Tibial nerve (tissue), 4 donors: ENCODE measurements at regions not wholly inside any gene's neighbourhood (a gene's known extent, or its start where the extent isn't known, plus 50 kb on each side); places are given as distances from the start of the nearest gene placed in this dataset.

Source experiments
- DNase-seq, 2 donors: peaks; one replicate each; pipeline ENCODE4 v3.0.0-alpha.2; 2019; ENCODE audit warnings: low spot score in 2 of 2
- H3K27ac ChIP-seq, 4 donors: fragments of 200-600 bp; sonication (generic) in 3 of 4; one replicate each; pipeline ENCODE4 v1.5.1; 2017 to 2019; ENCODE audit warnings: mild to moderate bottlenecking in 1 of 4
- H3K27me3 ChIP-seq, 2 donors: fragments of 200-600 bp; sonication (generic) in 1 of 2; one replicate each; pipeline versions ENCODE4 v1.5.1 to v1.6.0; 2017 to 2019
- H3K36me3 ChIP-seq, 3 donors: fragments of 200-600 bp; sonication (generic); one replicate each; pipeline ENCODE4 v1.5.1; 2018 to 2019
- H3K4me1 ChIP-seq, 4 donors: fragments of 200-600 bp; sonication (generic) in 3 of 4; one replicate each; pipeline ENCODE4 v1.5.1; 2017 to 2019
- H3K4me3 ChIP-seq, 4 donors: fragments of 200-600 bp; sonication (generic) in 3 of 4; one replicate each; pipeline ENCODE4 v1.5.1; 2017 to 2019; ENCODE audit warnings: mild to moderate bottlenecking in 1 of 4, moderate library complexity in 1 of 4
- H3K9me3 ChIP-seq, 4 donors: fragments of 200-600 bp; sonication (generic) in 3 of 4; one replicate each; pipeline ENCODE4 v1.5.1; 2017 to 2019
- EP300 ChIP-seq, 2 donors: sonication (generic); formaldehyde crosslinking; IDR thresholded peaks; one replicate each; pipeline ENCODE4 v1.6.1; 2017; ENCODE audit warnings: antibody characterized with exemption in 2 of 2, mild to moderate bottlenecking in 1 of 2
- POLR2A ChIP-seq, 2 donors: fragments of 450-650 bp; IDR thresholded peaks; one replicate each; pipeline ENCODE4 v1.6.1; 2017; ENCODE audit warnings: antibody characterized with exemption in 2 of 2, mild to moderate bottlenecking in 2 of 2, moderate library complexity in 2 of 2
- WGBS, 2 donors: methylation state at CpG; one replicate each; pipeline ENCODE4 v1.1.5; 2018; 5-methylcytosine and 5-hydroxymethylcytosine counted together
- TF ChIP-seq, protein P1 (sequence below), 5 experiments: fragments of 200-600 bp in 3 of 5; fragments of 450-650 bp in 2 of 5; sonication (generic) in 3 of 5; IDR thresholded peaks; one replicate each; pipeline ENCODE4 v1.5.1; 2016 to 2019; ENCODE audit warnings: antibody characterized with exemption in 5 of 5, mild to moderate bottlenecking in 3 of 5, moderate library complexity in 2 of 5

DNA sequence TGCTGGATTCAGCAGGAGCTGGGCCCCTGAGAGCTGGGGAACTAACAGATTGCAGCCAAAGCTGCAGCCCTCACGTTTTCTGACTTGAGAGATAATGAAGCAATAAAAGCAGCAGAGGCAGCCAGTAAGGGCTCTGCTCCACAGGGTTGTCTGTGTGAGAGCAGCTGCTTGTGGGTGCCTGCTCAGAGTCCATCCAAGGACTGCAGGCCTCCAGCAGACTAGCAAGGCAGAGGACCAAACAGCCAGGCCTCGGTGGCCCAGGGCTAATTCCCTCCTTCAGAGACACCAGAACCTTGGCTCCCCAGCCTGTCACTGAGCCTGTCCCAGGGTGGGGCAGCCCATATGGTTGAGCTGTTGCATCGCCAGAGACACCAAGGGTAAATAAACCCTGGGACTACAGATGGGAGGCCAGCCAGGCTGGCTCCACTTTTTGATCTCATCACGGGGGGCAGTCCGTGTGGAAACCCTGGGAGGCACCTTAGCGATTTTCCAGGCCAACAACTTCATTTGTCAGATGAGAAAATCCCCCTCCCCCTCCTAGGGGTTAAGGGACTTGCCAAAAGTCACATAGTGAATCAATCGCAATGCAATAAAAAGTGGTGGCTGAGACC is 229.2 kb downstream of the WDR11 start:
- DNase-seq, result no peak
- Histone ChIP-seq H3K36me3 (no peaks in the 10 kb centered on the region), H3K27ac (no peak overlapping the region), H3K27me3 (no peaks in the 10 kb centered on the region), H3K4me1 (peaks cover 0 to 9% (median 0%) of the 10 kb centered on the region in 4 donors), H3K9me3 (no peaks in the 10 kb centered on the region), H3K4me3 (no peak overlapping the region)
- TF ChIP-seq, protein P1, sequence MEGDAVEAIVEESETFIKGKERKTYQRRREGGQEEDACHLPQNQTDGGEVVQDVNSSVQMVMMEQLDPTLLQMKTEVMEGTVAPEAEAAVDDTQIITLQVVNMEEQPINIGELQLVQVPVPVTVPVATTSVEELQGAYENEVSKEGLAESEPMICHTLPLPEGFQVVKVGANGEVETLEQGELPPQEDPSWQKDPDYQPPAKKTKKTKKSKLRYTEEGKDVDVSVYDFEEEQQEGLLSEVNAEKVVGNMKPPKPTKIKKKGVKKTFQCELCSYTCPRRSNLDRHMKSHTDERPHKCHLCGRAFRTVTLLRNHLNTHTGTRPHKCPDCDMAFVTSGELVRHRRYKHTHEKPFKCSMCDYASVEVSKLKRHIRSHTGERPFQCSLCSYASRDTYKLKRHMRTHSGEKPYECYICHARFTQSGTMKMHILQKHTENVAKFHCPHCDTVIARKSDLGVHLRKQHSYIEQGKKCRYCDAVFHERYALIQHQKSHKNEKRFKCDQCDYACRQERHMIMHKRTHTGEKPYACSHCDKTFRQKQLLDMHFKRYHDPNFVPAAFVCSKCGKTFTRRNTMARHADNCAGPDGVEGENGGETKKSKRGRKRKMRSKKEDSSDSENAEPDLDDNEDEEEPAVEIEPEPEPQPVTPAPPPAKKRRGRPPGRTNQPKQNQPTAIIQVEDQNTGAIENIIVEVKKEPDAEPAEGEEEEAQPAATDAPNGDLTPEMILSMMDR (IDR thresholded peaks at IDR 0.05), result no peak
- TF ChIP-seq POLR2A (IDR thresholded peaks at IDR 0.05), result no peak
- TF ChIP-seq EP300 (IDR thresholded peaks at IDR 0.05), result no peak
- WGBS, 2 donors, result 54 to 56% methylated on average over 6 to 7 of the region's 7 CpGs

- TF ChIP-seq EP300 (IDR thresholded peaks at IDR 0.05), result no peak
- no peak for TF ChIP-seq POLR2A (IDR thresholded peaks at IDR 0.05)
- TF ChIP-seq, protein P1 (IDR thresholded peaks at IDR 0.05), result no peak
- 80 to 85% methylated on average over 3 of the region's 3 CpGs for WGBS, 2 donors
- Histone ChIP-seq H3K4me3 (no peak overlapping the region), H3K9me3 (no peaks in the 10 kb centered on the region), H3K27me3 (no peaks in the 10 kb centered on the region), H3K27ac (no peak overlapping the region), H3K4me1 (peaks cover 0 to 9% (median 0%) of the 10 kb centered on the region in 4 donors), H3K36me3 (no peaks in the 10 kb centered on the region)
- DNase-seq, result no peak
Observed at GRCh38 chr10:121081306-121081705, 230.1 kb downstream of the WDR11 start.

GRCh38 chr10:121082984-121083383 is 231.8 kb downstream of the WDR11 start:
- H3K36me3 ChIP-seq, result no peaks in the 10 kb centered on the region
- no peak overlapping the region for H3K4me3 ChIP-seq
- no peaks in the 10 kb centered on the region for H3K4me1 ChIP-seq
- no peak overlapping the region for H3K27ac ChIP-seq
- H3K27me3 ChIP-seq, result no peaks in the 10 kb centered on the region
- no peak for DNase-seq
- no peaks in the 10 kb centered on the region for H3K9me3 ChIP-seq
- TF ChIP-seq, protein P1 (IDR thresholded peaks at IDR 0.05), result no peak
- TF ChIP-seq POLR2A (IDR thresholded peaks at IDR 0.05) (no peak), EP300 (IDR thresholded peaks at IDR 0.05) (no peak)
- WGBS, 2 donors, result 85 to 88% methylated on average over 3 of the region's 3 CpGs

DNA sequence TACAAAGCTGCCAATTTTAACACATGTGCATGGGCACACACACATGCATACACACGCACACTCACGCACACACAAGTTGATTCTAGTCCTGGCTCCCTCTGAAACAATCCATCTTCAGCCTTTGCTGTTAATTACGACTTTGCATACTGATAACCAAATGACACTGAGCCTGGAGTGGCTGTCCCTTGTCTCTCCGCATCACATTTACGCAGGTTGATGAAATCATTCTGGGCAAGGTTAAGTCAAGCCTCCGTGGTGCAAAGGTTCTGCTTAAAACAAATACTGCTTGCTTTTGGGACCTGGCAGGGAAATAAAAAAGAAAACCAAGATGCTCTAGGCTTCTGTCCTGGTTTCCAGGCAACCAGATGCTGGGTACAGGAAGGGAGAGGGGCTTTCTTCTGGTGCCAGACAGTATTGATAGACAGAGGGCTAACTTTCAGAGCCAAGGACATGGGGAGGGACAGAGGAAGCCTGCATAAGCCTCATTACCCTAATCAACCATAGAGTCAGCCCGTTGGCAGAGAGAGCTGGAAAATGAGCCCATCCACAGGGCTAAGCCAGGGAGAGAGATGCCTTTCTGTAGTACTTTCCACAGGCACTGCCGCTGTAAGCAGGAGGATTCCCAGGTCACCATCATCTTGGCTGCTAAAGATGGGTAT is 233.0 kb downstream of the WDR11 start:
- Histone ChIP-seq H3K9me3 (no peaks in the 10 kb centered on the region), H3K36me3 (no peaks in the 10 kb centered on the region), H3K4me3 (no peak overlapping the region), H3K27ac (no peak overlapping the region), H3K27me3 (no peaks in the 10 kb centered on the region), H3K4me1 (no peaks in the 10 kb centered on the region)
- TF ChIP-seq POLR2A (IDR thresholded peaks at IDR 0.05) (no peak), EP300 (IDR thresholded peaks at IDR 0.05) (no peak)
- TF ChIP-seq, protein P1 (IDR thresholded peaks at IDR 0.05), result no peak
- WGBS, 2 donors, result 70 to 77% methylated on average over 8 of the region's 8 CpGs
- DNase-seq, result no peak

- Histone ChIP-seq H3K27ac (no peak overlapping the region), H3K4me1 (no peaks in the 10 kb centered on the region), H3K36me3 (no peaks in the 10 kb centered on the region), H3K9me3 (no peaks in the 10 kb centered on the region), H3K27me3 (no peaks in the 10 kb centered on the region), H3K4me3 (no peak overlapping the region)
- 72 to 77% methylated on average over 7 of the region's 7 CpGs for WGBS, 2 donors
- DNase-seq, result no peak
- no peak for TF ChIP-seq EP300 (IDR thresholded peaks at IDR 0.05)
- TF ChIP-seq, protein P1 (IDR thresholded peaks at IDR 0.05), result no peak
- TF ChIP-seq POLR2A (IDR thresholded peaks at IDR 0.05), result no peak
Observed at GRCh38 chr10:121084675-121085070, 233.5 kb downstream of the WDR11 start.
